GM23338 (cell line): ENCODE measurements at regions not wholly inside any gene's neighbourhood (a gene's known extent, or its start where the extent isn't known, plus 50 kb on each side); places are given as distances from the start of the nearest gene placed in this dataset.

Source experiments
- ATAC-seq: fragments of 200-7000 bp; cut with Tn5 transposase; 3 replicates; pipeline ENCODE4 v1.9.1; 2020
- DNase-seq: peaks from one replicate; pipeline ENCODE4 v3.0.0-alpha.2; 2015; ENCODE audit warnings: low spot score
- H2AFZ ChIP-seq: fragments of 200-600 bp; sonication (generic); 2 replicates; pipeline ENCODE4 v1.8.0; 2016; ENCODE audit warnings: antibody characterized with exemption, mild to moderate bottlenecking, moderate library complexity
- H3F3A ChIP-seq: fragments of 200-600 bp; sonication (generic); replicated peaks from 2 replicates; pipeline ENCODE4 v1.8.0; 2017; ENCODE audit warnings: antibody characterized with exemption, mixed run types, low read depth
- H3K27ac ChIP-seq: fragments of 200-600 bp; sonication (generic); 2 replicates; pipeline ENCODE4 v1.6.1; 2016; ENCODE audit warnings: low read depth
- H3K27me3 ChIP-seq: fragments of 200-600 bp; sonication (generic); 2 replicates; pipeline ENCODE4 v1.8.0; 2016; ENCODE audit warnings: mild to moderate bottlenecking, mixed run types, moderate library complexity; ENCODE audit not compliant: insufficient read depth
- H3K36me3 ChIP-seq: fragments of 200-600 bp; sonication (generic); 2 replicates; pipeline ENCODE4 v1.8.0; 2016; ENCODE audit warnings: mild to moderate bottlenecking; ENCODE audit not compliant: insufficient read depth
- H3K4me1 ChIP-seq: fragments of 200-600 bp; sonication (generic); 2 replicates; pipeline ENCODE4 v1.8.0; 2016; ENCODE audit warnings: mild to moderate bottlenecking, moderate library complexity; ENCODE audit not compliant: insufficient read depth
- H3K4me2 ChIP-seq: fragments of 200-600 bp; sonication (generic); 2 replicates; pipeline ENCODE4 v1.7.1; 2017; ENCODE audit warnings: mixed run types
- H3K4me3 ChIP-seq: fragments of 200-600 bp; sonication (generic); 2 replicates; pipeline ENCODE4 v1.6.1; 2016; ENCODE audit warnings: mixed run types
- H3K79me2 ChIP-seq: fragments of 200-600 bp; sonication (generic); replicated peaks from 2 replicates; pipeline ENCODE4 v1.8.0; 2017; ENCODE audit warnings: mild to moderate bottlenecking; ENCODE audit not compliant: insufficient read depth
- H3K9me2 ChIP-seq: fragments of 200-600 bp; sonication (generic); 2 replicates; pipeline ENCODE4 v1.8.0; 2017; ENCODE audit not compliant: insufficient read depth
- H4K20me1 ChIP-seq: fragments of 200-600 bp; sonication (generic); replicated peaks from 2 replicates; pipeline ENCODE4 v1.8.0; 2017; ENCODE audit warnings: mild to moderate bottlenecking; ENCODE audit not compliant: insufficient read depth
- H3K27ac Mint-ChIP-seq: 2 replicates; pipeline ENCODE4 v1.8.0; 2020; ENCODE audit warnings: inconsistent platforms, mild to moderate bottlenecking, moderate library complexity, mixed read lengths
- H3K27me3 Mint-ChIP-seq: 3 replicates; pipeline ENCODE4 v1.8.0; 2022; ENCODE audit warnings: low read depth, mild to moderate bottlenecking, moderate library complexity, mixed read lengths, inconsistent platforms; ENCODE audit not compliant: insufficient read depth, poor library complexity
- H3K36me3 Mint-ChIP-seq: 3 replicates; pipeline ENCODE4 v1.8.0; 2021; ENCODE audit warnings: low read depth, mild to moderate bottlenecking, inconsistent platforms, moderate library complexity, mixed read lengths
- H3K4me1 Mint-ChIP-seq: 3 replicates; pipeline ENCODE4 v1.8.0; 2020; ENCODE audit warnings: mild to moderate bottlenecking, inconsistent platforms, mixed read lengths
- H3K4me3 Mint-ChIP-seq: 3 replicates; pipeline ENCODE4 v1.8.0; 2021; ENCODE audit warnings: moderate library complexity, mild to moderate bottlenecking, inconsistent platforms, mixed read lengths
- H3K9me3 Mint-ChIP-seq: 3 replicates; pipeline ENCODE4 v1.8.0; 2020; ENCODE audit warnings: moderate library complexity, mild to moderate bottlenecking, inconsistent platforms, mixed read lengths
- CREB1 ChIP-seq: fragments of 250-450 bp; sonication (Bioruptor Pico); IDR thresholded peaks from 2 replicates; pipeline ENCODE4 v1.5.0; 2020; ENCODE audit warnings: low read depth, mild to moderate bottlenecking, moderate library complexity
- EZH2 ChIP-seq: fragments of 200-600 bp; sonication (generic); IDR thresholded peaks from one replicate; pipeline ENCODE4 v1.8.0; 2017; ENCODE audit warnings: antibody characterized with exemption, mild to moderate bottlenecking, low read depth; ENCODE audit not compliant: unreplicated experiment
- EZH2phosphoT487 ChIP-seq: fragments of 200-600 bp; sonication (generic); IDR thresholded peaks from one replicate; pipeline ENCODE4 v1.8.1; 2018; ENCODE audit warnings: antibody characterized with exemption; ENCODE audit not compliant: unreplicated experiment
- NANOG ChIP-seq: IDR thresholded peaks from 2 replicates; pipeline ENCODE4 v1.6.1; 2016; ENCODE audit warnings: antibody characterized with exemption, borderline replicate concordance
- POLR2AphosphoS5 ChIP-seq: IDR thresholded peaks from 2 replicates; pipeline ENCODE4 v1.6.1; 2016; ENCODE audit warnings: antibody characterized with exemption, low read depth
- REST ChIP-seq: IDR thresholded peaks from one replicate; pipeline ENCODE4 v1.6.1; 2018; ENCODE audit warnings: antibody characterized with exemption; ENCODE audit not compliant: unreplicated experiment
- STAT1 ChIP-seq: IDR thresholded peaks from one replicate; pipeline ENCODE4 v1.6.1; 2016; ENCODE audit warnings: antibody characterized with exemption; ENCODE audit not compliant: unreplicated experiment
- ZNF114 ChIP-seq: fragments of 250-450 bp; sonication (Bioruptor Pico); IDR thresholded peaks from 2 replicates; pipeline ENCODE4 v1.5.0; 2020; ENCODE audit warnings: mild to moderate bottlenecking, moderate library complexity
- ZNF331 ChIP-seq: fragments of 250-450 bp; sonication (Bioruptor Pico); IDR thresholded peaks from 2 replicates; pipeline ENCODE4 v1.5.0; 2020; ENCODE audit warnings: low read depth, mild to moderate bottlenecking, moderate library complexity
- ZNF462 ChIP-seq: fragments of 250-450 bp; sonication (Bioruptor Pico); IDR thresholded peaks from 2 replicates; pipeline ENCODE4 v1.5.0; 2020; ENCODE audit warnings: mild to moderate bottlenecking, moderate library complexity

- Histone ChIP-seq H3K9me2 (peaks cover 13% of the 10 kb centered on the region; the same call in 1 of the 2 replicates), H2AFZ (peak overlapping the region; percentile 2; the same call in 1 of the 2 replicates), H3F3A (no peaks in the 10 kb centered on the region), H3K27ac (no peak overlapping the region), H3K4me3 (no peak overlapping the region), H3K36me3 (no peaks in the 10 kb centered on the region), H4K20me1 (no peaks in the 10 kb centered on the region), H3K79me2 (no peaks in the 10 kb centered on the region), H3K27me3 (no peaks in the 10 kb centered on the region), H3K4me1 (peaks cover 15% of the 10 kb centered on the region; the same call in 1 of the 2 replicates), H3K4me2 (no peak overlapping the region)
- TF ChIP-seq EZH2phosphoT487 (no peak), STAT1 (no peak), POLR2AphosphoS5 (no peak), REST (no peak), ZNF331 (CRISPR knock-in tag) (no peak), NANOG (no peak), ZNF114 (no peak), ZNF462 (CRISPR knock-in tag) (no peak), CREB1 (CRISPR knock-in tag) (no peak), EZH2 (no peak)
- Mint-ChIP-seq H3K4me1 (peaks cover 27% of the 10 kb centered on the region), H3K9me3 (no peaks in the 10 kb centered on the region), H3K27ac (no peak overlapping the region), H3K27me3 (no peaks in the 10 kb centered on the region), H3K36me3 (no peaks in the 10 kb centered on the region), H3K4me3 (no peak overlapping the region)
- DNase-seq (no peak), ATAC-seq (no peak)
Observed at GRCh38 chr18:6605115-6605869, 124.2 kb upstream of the ARHGAP28 start.
